IMR-90 (cell line): ENCODE measurements at regions not wholly inside any gene's neighbourhood (a gene's known extent, or its start where the extent isn't known, plus 50 kb on each side); places are given as distances from the start of the nearest gene placed in this dataset.

Source experiments
- ATAC-seq: fragments of 200-7000 bp; cut with Tn5 transposase; 2 replicates; pipeline ENCODE4 v1.9.1; 2020; ENCODE audit warnings: low read depth, mild to moderate bottlenecking, moderate library complexity
- BruUV-seq: library from RNA; stranded (reverse); fragments of 400-500 nt; replicated peaks from 2 replicates; lab custom pipeline; 2021; lab: Mats Ljungman, UMichigan
- CTCF ChIA-PET: fragments of 300-600 bp; formaldehyde crosslinking; extraction: SDS; loops from one replicate; lab custom pipeline; 2021; ENCODE audit warnings: antibody characterized with exemption; lab: Yijun Ruan, JAX
- POLR2A ChIA-PET: fragments of 300-600 bp; sonication (Branson Sonifier 250); formaldehyde crosslinking; loops from one replicate; lab custom pipeline; 2022; ENCODE audit warnings: antibody characterized with exemption; ENCODE audit not compliant: unreplicated experiment; lab: Charles Lee
- DNase-seq: peaks from one replicate; pipeline ENCODE4 v3.0.0; 2013
- H2AFZ ChIP-seq: replicated peaks from 2 replicates; pipeline ENCODE3; 2013; ENCODE audit warnings: low read length, mild to moderate bottlenecking; ENCODE audit not compliant: poor library complexity
- H2AK5ac ChIP-seq: 2 replicates; pipeline ENCODE4 v1.6.1; 2013; ENCODE audit warnings: low read depth, low read length, inconsistent platforms
- H2AK9ac ChIP-seq: replicated peaks from 2 replicates; pipeline ENCODE3; 2013; ENCODE audit warnings: mild to moderate bottlenecking, low read depth, low read length, moderate library complexity; ENCODE audit not compliant: poor library complexity
- H2BK120ac ChIP-seq: 2 replicates; pipeline ENCODE4 v1.6.1; 2013; ENCODE audit warnings: low read depth, low read length, inconsistent platforms
- H2BK15ac ChIP-seq: 3 replicates; pipeline ENCODE4 v1.6.1; 2013; ENCODE audit warnings: low read depth, low read length, inconsistent platforms
- H2BK20ac ChIP-seq: 2 replicates; pipeline ENCODE4 v1.6.1; 2013; ENCODE audit warnings: low read depth, mild to moderate bottlenecking, inconsistent platforms, low read length, moderate library complexity
- H2BK5ac ChIP-seq: 2 replicates; pipeline ENCODE4 v1.6.1; 2013; ENCODE audit warnings: mild to moderate bottlenecking, low read depth, low read length, inconsistent platforms; ENCODE audit not compliant: poor library complexity, severe bottlenecking
- H3K14ac ChIP-seq: replicated peaks from 2 replicates; pipeline ENCODE4 v1.6.1; 2013; ENCODE audit warnings: low read depth, low read length, inconsistent platforms
- H3K18ac ChIP-seq: 2 replicates; pipeline ENCODE4 v1.6.1; 2013; ENCODE audit warnings: low read depth, low read length, control low read depth
- H3K23ac ChIP-seq: 2 replicates; pipeline ENCODE4 v1.6.1; 2013; ENCODE audit warnings: low read depth, low read length, inconsistent platforms
- H3K27ac ChIP-seq: 2 replicates; pipeline ENCODE4 v1.5.1; 2013; ENCODE audit warnings: mild to moderate bottlenecking, control low read depth, low read length; ENCODE audit not compliant: insufficient read depth
- H3K27me3 ChIP-seq: 2 replicates; pipeline ENCODE4 v1.6.1; 2013; ENCODE audit warnings: low read length; ENCODE audit not compliant: control insufficient read depth, insufficient read depth
- H3K36me3 ChIP-seq: 2 replicates; pipeline ENCODE4 v1.6.1; 2013; ENCODE audit warnings: low read length, mixed read lengths; ENCODE audit not compliant: control insufficient read depth, insufficient read depth
- H3K4ac ChIP-seq: 2 replicates; pipeline ENCODE4 v1.6.1; 2013; ENCODE audit warnings: low read depth, low read length, inconsistent platforms
- H3K4me1 ChIP-seq: 2 replicates; pipeline ENCODE4 v1.6.1; 2013; ENCODE audit warnings: low read length, mixed read lengths; ENCODE audit not compliant: control insufficient read depth, insufficient read depth
- H3K4me2 ChIP-seq: 2 replicates; pipeline ENCODE4 v1.6.1; 2013; ENCODE audit warnings: low read depth, mild to moderate bottlenecking, control low read depth, low read length, moderate library complexity
- H3K4me3 ChIP-seq: 2 replicates; pipeline ENCODE4 v1.5.1; 2013; ENCODE audit warnings: low read depth, mild to moderate bottlenecking, control low read depth, low read length, moderate library complexity; ENCODE audit not compliant: insufficient read depth
- H3K56ac ChIP-seq: 2 replicates; pipeline ENCODE4 v1.6.1; 2013; ENCODE audit warnings: low read length, inconsistent platforms; ENCODE audit not compliant: insufficient read depth; ENCODE audit errors: extremely low read depth
- H3K79me1 ChIP-seq, 2 experiments: 2 replicates each; pipeline ENCODE4 v1.6.1; 2013; ENCODE audit warnings: low read length in 2 of 2, inconsistent platforms in 1 of 2, low read depth in 1 of 2
- H3K9ac ChIP-seq: 2 replicates; pipeline ENCODE4 v1.6.1; 2013; ENCODE audit warnings: low read depth, low read length, control low read depth
- H3K9me1 ChIP-seq: 2 replicates; pipeline ENCODE4 v1.6.1; 2013; ENCODE audit warnings: low read length, inconsistent platforms; ENCODE audit not compliant: insufficient read depth
- H3K9me3 ChIP-seq: 2 replicates; pipeline ENCODE4 v1.6.1; 2013; ENCODE audit warnings: low read length; ENCODE audit not compliant: control insufficient read depth, insufficient read depth
- H4K20me1 ChIP-seq: 2 replicates; pipeline ENCODE4 v1.6.1; 2013; ENCODE audit warnings: low read length, inconsistent platforms; ENCODE audit not compliant: insufficient read depth
- H4K5ac ChIP-seq: 2 replicates; pipeline ENCODE4 v1.6.1; 2013; ENCODE audit warnings: mild to moderate bottlenecking, low read depth, low read length, control low read depth
- H4K8ac ChIP-seq, 2 experiments: 2 replicates each; pipeline ENCODE4 v1.6.1; 2013; ENCODE audit warnings: low read depth in 2 of 2, low read length in 2 of 2, control low read depth in 1 of 2, inconsistent platforms in 1 of 2
- H4K91ac ChIP-seq: 2 replicates; pipeline ENCODE4 v1.6.1; 2013; ENCODE audit warnings: low read depth, low read length, inconsistent platforms; ENCODE audit not compliant: insufficient read depth
- BHLHE40 ChIP-seq: fragments of 150-350 bp; IDR thresholded peaks from 2 replicates; pipeline ENCODE4 v1.6.1; 2016; ENCODE audit warnings: mild to moderate bottlenecking, low read depth, low read length
- CEBPB ChIP-seq: IDR thresholded peaks from 2 replicates; pipeline ENCODE4 v1.6.1; 2012; ENCODE audit warnings: low read depth, low read length, improper control_type of control experiment
- CHD1 ChIP-seq: IDR thresholded peaks from 2 replicates; pipeline ENCODE4 v1.6.1; 2012; ENCODE audit warnings: low read depth, low read length, improper control_type of control experiment
- CTCF ChIP-seq: conservative IDR thresholded peaks from 2 replicates; pipeline ENCODE4 v1.5.1; 2012; ENCODE audit warnings: mild to moderate bottlenecking, low read depth, low read length, improper control_type of control experiment
- FOS ChIP-seq: fragments of 150-350 bp; IDR thresholded peaks from 2 replicates; pipeline ENCODE4 v1.6.1; 2016; ENCODE audit warnings: low read depth, low read length
- MAFK ChIP-seq: IDR thresholded peaks from 2 replicates; pipeline ENCODE4 v1.6.1; 2012; ENCODE audit warnings: low read depth, low read length, improper control_type of control experiment
- MAZ ChIP-seq: IDR thresholded peaks from 2 replicates; pipeline ENCODE4 v1.6.1; 2012; ENCODE audit warnings: low read depth, mild to moderate bottlenecking, low read length, improper control_type of control experiment, moderate library complexity, borderline replicate concordance
- MXI1 ChIP-seq: IDR thresholded peaks from 2 replicates; pipeline ENCODE4 v1.6.1; 2012; ENCODE audit warnings: low read depth, mild to moderate bottlenecking, low read length, moderate library complexity, borderline replicate concordance
- NFE2L2 ChIP-seq: fragments of 150-350 bp; IDR thresholded peaks from 2 replicates; pipeline ENCODE4 v1.6.1; 2016; ENCODE audit warnings: low read depth, mild to moderate bottlenecking, low read length
- POLR2A ChIP-seq: IDR thresholded peaks from 2 replicates; pipeline ENCODE4 v1.6.1; 2012; ENCODE audit warnings: mild to moderate bottlenecking, low read depth, low read length
- RAD21 ChIP-seq: IDR thresholded peaks from 2 replicates; pipeline ENCODE4 v1.6.1; 2012; ENCODE audit warnings: low read length, improper control_type of control experiment
- RCOR1 ChIP-seq: IDR thresholded peaks from 2 replicates; pipeline ENCODE4 v1.6.1; 2012; ENCODE audit warnings: mild to moderate bottlenecking, low read length, improper control_type of control experiment; ENCODE audit not compliant: insufficient replicate concordance
- RFX5 ChIP-seq: IDR thresholded peaks from 2 replicates; pipeline ENCODE4 v1.8.0; 2012; ENCODE audit warnings: low read depth, mild to moderate bottlenecking, low read length, moderate library complexity
- SMC3 ChIP-seq: fragments of 150-350 bp; IDR thresholded peaks from 2 replicates; pipeline ENCODE4 v1.6.1; 2016; ENCODE audit warnings: low read depth, mild to moderate bottlenecking, antibody characterized with exemption, low read length, moderate library complexity
- USF2 ChIP-seq: fragments of 150-350 bp; IDR thresholded peaks from 2 replicates; pipeline ENCODE4 v1.6.1; 2017; ENCODE audit warnings: mild to moderate bottlenecking, antibody characterized with exemption, low read length, low read depth
- dilution Hi-C: fragments of 300-500 bp; cut with HindIII; formaldehyde crosslinking; loops from one replicate; pipeline ENCODE4 v1.14.3; 2018; ENCODE audit warnings: low sequenced_read_pairs; ENCODE audit not compliant: unreplicated experiment
- in situ Hi-C: fragments of 300-500 bp; cut with MboI; formaldehyde crosslinking; loops from 3 replicates; pipeline ENCODE4 v1.14.3; 2019; ENCODE audit warnings: low sequenced_read_pairs, inconsistent platforms, mixed read lengths
- intact Hi-C: fragments of 100-400 bp; cut with micrococcal nuclease; formaldehyde crosslinking; loops from 2 replicates; pipeline ENCODE4 v1.10.0; 2022

- TF ChIP-seq RAD21, result no peak
- no peak for TF ChIP-seq RCOR1
- no peak for TF ChIP-seq CHD1
- no peak for TF ChIP-seq FOS
Measured at GRCh38 chr12:69083689-69084088, 150.7 kb upstream of the CPM start (continued).

DNA sequence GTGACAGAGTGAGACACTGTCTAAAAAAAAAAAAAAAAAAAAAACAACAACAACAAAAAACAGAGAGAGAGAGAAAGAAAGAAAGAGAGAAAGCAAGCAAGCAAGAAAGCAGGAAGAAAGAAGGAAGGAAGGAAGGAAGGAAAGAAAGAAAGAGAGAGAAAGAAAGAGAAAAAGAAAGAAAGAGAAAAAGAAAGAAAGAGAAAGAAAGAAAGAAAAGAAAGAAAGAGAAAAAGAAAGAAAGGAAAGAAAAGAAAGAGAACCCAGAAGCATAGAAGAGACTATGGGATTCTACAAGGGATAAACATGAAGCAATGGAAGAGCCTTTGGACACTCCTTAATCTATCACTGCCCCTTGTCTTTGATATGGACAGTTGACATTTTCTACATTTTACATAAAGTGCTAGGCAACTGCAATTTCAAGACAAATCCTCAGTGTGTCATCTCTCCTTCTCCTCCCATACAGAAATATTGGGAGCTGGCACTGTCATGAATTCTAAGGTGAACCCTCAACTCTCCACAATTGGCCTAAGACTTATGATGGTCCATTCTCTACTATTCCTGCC, 151.9 kb upstream of the CPM start:
- Histone ChIP-seq H3K56ac (no peak overlapping the region), H2BK5ac (no peak overlapping the region), H3K9me3 (no peaks in the 10 kb centered on the region), H3K4ac (no peak overlapping the region), H3K18ac (no peak overlapping the region), H4K20me1 (no peaks in the 10 kb centered on the region), H3K4me2 (no peak overlapping the region), H4K5ac (no peak overlapping the region), H2AK5ac (no peak overlapping the region), H4K8ac (no peak overlapping the region), H4K91ac (no peak overlapping the region), H3K14ac (no peak overlapping the region), H3K23ac (no peak overlapping the region), H3K27ac (no peak overlapping the region), H3K9me1 (no peaks in the 10 kb centered on the region), H3K4me1 (no peaks in the 10 kb centered on the region), H2AFZ (no peak overlapping the region), H2BK120ac (no peak overlapping the region), H3K79me1 (no peaks in the 10 kb centered on the region), H2AK9ac (no peak overlapping the region), H2BK15ac (no peak overlapping the region), H3K27me3 (peaks cover 3% of the 10 kb centered on the region; the same call in 1 of the 2 replicates), H3K9ac (no peak overlapping the region), H3K36me3 (no peaks in the 10 kb centered on the region), H3K4me3 (no peak overlapping the region), H2BK20ac (no peak overlapping the region)
- dilution Hi-C loops, result no loop called here
- intact Hi-C loops, result no loop called here
- CTCF ChIA-PET, result no interaction called here
- in situ Hi-C loops, result no loop called here
- no peak for ATAC-seq
- POLR2A ChIA-PET, result no interaction called here
- DNase-seq, result no peak
- no TSS peak for BruUV-seq
- TF ChIP-seq MAZ (no peak), CHD1 (no peak), SMC3 (no peak), USF2 (no peak), RAD21 (no peak), MXI1 (no peak), POLR2A (no peak), CEBPB (no peak), RCOR1 (no peak), CTCF (no peak), BHLHE40 (no peak), RFX5 (no peak), NFE2L2 (no peak), MAFK (no peak), FOS (no peak)
